Ovary (tissue), 3 donors: ENCODE measurements at regions not wholly inside any gene's neighbourhood (a gene's known extent, or its start where the extent isn't known, plus 50 kb on each side); places are given as distances from the start of the nearest gene placed in this dataset.

Experiments used
- EP300 ChIP-seq: sonication (generic); formaldehyde crosslinking; IDR thresholded peaks from one replicate; pipeline ENCODE4 v1.6.1; 2017; ENCODE audit warnings: antibody characterized with exemption
- POLR2A ChIP-seq: fragments of 450-650 bp; IDR thresholded peaks from one replicate; pipeline ENCODE4 v1.6.1; 2017; ENCODE audit warnings: antibody characterized with exemption, mild to moderate bottlenecking, moderate library complexity
- TF ChIP-seq, protein P1 (sequence below), 3 donors: fragments of 450-650 bp in 2 of 3; fragments of 200-600 bp in 1 of 3; IDR thresholded peaks; one replicate each; pipeline versions ENCODE4 v1.5.1 to v1.8.0; 2016 to 2022; ENCODE audit warnings: antibody characterized with exemption in 3 of 3, mild to moderate bottlenecking in 1 of 3
- donor health status: DM: no; HTN: no; CAD: no.

DNA sequence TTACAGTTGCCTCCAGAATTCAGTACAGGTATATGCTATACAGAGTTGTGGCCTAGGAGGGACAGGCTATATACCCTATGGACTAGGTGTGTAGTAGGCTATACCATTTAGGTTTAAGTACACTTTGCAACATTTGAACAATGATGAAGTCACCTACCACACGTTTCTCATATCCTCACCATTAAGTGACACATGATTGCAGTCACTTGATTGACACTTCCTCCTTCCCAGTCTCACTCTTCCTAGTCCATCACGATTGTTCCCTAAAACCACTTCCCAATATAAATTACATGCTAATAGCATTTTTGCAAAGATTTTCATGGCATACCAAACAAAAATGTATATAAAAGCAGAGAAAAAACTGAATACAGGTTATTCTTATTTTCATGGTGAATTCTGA lies 312.2 kb downstream of the EPB41L4A start:
- TF ChIP-seq, protein P1, sequence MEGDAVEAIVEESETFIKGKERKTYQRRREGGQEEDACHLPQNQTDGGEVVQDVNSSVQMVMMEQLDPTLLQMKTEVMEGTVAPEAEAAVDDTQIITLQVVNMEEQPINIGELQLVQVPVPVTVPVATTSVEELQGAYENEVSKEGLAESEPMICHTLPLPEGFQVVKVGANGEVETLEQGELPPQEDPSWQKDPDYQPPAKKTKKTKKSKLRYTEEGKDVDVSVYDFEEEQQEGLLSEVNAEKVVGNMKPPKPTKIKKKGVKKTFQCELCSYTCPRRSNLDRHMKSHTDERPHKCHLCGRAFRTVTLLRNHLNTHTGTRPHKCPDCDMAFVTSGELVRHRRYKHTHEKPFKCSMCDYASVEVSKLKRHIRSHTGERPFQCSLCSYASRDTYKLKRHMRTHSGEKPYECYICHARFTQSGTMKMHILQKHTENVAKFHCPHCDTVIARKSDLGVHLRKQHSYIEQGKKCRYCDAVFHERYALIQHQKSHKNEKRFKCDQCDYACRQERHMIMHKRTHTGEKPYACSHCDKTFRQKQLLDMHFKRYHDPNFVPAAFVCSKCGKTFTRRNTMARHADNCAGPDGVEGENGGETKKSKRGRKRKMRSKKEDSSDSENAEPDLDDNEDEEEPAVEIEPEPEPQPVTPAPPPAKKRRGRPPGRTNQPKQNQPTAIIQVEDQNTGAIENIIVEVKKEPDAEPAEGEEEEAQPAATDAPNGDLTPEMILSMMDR (IDR thresholded peaks at IDR 0.05) = no peak
- TF ChIP-seq EP300 (no peak), POLR2A (no peak)
